ENCODE measurements at regions not wholly inside any gene's neighbourhood (a gene's known extent, or its start where the extent isn't known, plus 50 kb on each side); places are given as distances from the start of the nearest gene placed in this dataset.

DNA sequence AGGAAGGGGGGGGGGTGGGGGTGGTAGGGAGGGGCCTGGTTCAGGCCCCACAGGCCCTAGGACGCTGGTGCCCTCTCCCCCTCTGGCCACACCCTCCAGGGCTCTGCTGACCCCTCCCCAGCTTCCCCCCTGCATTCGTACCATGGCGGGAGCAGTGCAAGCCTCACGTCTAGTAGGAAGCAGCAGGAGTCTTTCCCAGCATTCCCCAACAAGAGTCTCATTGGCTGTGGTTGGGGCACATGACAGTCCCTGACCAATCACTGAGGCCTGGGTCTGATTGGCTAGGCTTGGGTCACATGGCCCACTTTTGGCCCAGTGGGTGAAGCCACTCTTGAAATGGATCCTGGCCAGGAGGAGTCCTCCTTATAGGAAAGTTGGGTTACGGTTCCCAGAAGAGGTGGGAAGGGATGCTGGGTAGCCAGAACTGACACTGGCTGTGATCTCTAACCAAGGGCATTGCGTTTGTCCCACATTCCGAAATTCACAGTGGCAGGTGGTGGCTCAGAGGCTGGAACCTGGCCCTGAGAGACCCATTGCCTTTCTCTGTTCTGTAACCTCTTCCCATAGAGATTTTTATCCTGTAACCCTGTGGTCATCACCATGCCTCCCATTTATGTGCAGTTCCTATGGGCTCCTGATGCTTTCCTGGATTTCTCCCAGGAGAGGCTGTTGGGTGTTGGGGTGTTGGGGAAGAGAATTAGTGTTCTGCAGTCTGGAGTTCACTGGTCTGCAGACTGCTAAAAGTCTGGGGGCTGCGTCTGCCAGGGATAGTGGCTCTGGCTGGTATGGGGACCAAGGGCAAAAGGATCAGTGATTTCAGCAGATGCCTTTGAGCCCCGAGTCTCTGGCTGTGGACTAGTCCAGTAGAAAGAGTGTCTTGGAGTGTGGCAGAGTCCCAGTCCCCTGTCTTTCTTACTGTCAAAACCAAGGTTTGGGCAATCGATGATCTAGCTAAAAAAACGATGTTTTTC, 58.9 kb upstream of the MYEOV start:
- Mint-ChIP-seq H3K9me3 (ENCODE audit: unreplicated experiment) (no peaks in the 10 kb centered on the region), H3K4me1 (ENCODE audit: unreplicated experiment) (no peaks in the 10 kb centered on the region), H3K36me3 (ENCODE audit: unreplicated experiment) (no peaks in the 10 kb centered on the region), H3K27me3 (ENCODE audit: unreplicated experiment) (peaks cover 16% of the 10 kb centered on the region), H3K27ac (ENCODE audit: unreplicated experiment) (no peak overlapping the region), H3K4me3 (ENCODE audit: unreplicated experiment) (no peak overlapping the region)
- DNase-seq (ENCODE audit: extremely low spot score, unreplicated experiment), result peak; percentile 51
- TF ChIP-seq, protein P1, sequence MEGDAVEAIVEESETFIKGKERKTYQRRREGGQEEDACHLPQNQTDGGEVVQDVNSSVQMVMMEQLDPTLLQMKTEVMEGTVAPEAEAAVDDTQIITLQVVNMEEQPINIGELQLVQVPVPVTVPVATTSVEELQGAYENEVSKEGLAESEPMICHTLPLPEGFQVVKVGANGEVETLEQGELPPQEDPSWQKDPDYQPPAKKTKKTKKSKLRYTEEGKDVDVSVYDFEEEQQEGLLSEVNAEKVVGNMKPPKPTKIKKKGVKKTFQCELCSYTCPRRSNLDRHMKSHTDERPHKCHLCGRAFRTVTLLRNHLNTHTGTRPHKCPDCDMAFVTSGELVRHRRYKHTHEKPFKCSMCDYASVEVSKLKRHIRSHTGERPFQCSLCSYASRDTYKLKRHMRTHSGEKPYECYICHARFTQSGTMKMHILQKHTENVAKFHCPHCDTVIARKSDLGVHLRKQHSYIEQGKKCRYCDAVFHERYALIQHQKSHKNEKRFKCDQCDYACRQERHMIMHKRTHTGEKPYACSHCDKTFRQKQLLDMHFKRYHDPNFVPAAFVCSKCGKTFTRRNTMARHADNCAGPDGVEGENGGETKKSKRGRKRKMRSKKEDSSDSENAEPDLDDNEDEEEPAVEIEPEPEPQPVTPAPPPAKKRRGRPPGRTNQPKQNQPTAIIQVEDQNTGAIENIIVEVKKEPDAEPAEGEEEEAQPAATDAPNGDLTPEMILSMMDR (IDR thresholded peaks at IDR 0.05), result no peak

DNA sequence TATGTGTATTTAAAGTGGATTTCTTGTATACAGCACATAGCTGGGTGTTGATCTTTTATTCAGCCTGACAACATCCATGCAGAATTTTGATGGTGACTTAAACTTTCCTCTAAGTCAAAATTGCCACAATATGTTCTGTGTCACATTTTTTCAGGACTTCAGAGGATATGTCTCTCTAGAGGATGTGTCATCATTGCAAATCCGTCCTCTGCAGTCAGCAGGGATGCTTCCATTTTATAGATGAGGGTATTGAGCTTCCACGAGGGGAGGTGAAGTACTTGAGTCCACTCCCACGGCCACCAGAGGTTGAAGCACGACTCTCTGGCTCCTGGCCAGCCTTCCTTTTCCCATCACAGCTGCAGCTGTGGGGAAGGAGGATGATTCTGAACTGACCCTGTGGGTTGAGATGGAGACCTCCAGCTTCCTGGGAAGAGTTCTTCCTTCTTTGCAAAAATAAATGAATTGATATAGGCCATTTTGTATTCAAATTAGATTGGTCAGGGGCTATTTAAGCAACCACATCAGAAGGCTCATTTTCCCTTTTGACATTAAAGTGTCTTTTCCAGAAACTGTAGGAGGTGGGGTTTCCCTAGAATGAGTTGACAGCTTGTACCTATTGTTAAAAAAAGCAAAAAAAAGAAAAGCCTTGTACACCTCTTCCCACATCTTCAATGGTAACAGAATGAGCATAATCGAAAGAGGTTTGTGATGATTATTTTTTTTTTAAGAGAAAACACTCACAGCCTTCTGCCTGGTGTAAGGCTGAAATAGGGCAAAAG, 55.2 kb upstream of the MYEOV start:
- DNase-seq (ENCODE audit: extremely low spot score, unreplicated experiment), result peak; percentile 63
- no peak overlapping the region for H3K4me3 Mint-ChIP-seq (ENCODE audit: unreplicated experiment)
- no peaks in the 10 kb centered on the region for H3K36me3 Mint-ChIP-seq (ENCODE audit: unreplicated experiment)
- H3K4me1 Mint-ChIP-seq (ENCODE audit: unreplicated experiment), result no peaks in the 10 kb centered on the region
- H3K27me3 Mint-ChIP-seq (ENCODE audit: unreplicated experiment), result peaks cover 16% of the 10 kb centered on the region
- TF ChIP-seq, protein P1 (IDR thresholded peaks at IDR 0.05), result no peak
- no peak overlapping the region for H3K27ac Mint-ChIP-seq (ENCODE audit: unreplicated experiment)
- no peaks in the 10 kb centered on the region for H3K9me3 Mint-ChIP-seq (ENCODE audit: unreplicated experiment)

DNA sequence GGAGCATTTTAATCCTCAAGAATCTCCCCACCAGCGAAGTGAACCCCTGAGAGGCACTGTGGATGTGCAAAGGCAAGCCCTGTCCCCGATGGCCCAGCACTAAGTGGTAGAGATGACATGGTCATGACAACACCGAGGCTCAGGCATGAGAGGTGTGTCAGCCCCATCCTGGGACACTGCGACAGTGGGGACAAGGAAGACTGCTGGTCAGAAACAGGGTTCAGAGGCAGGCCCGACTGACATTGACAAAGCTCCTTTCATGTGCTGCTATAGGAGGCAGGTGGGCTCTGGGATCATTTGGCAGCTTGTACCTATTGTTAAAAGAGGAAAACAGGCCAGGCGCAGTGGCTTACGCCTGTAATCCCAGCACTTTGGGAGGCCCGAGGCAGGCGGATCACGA, 54.3 kb upstream of the MYEOV start:
- Mint-ChIP-seq H3K27ac (ENCODE audit: unreplicated experiment) (no peak overlapping the region), H3K4me3 (ENCODE audit: unreplicated experiment) (no peak overlapping the region), H3K36me3 (ENCODE audit: unreplicated experiment) (no peaks in the 10 kb centered on the region), H3K27me3 (ENCODE audit: unreplicated experiment) (peaks cover 16% of the 10 kb centered on the region), H3K9me3 (ENCODE audit: unreplicated experiment) (no peaks in the 10 kb centered on the region), H3K4me1 (ENCODE audit: unreplicated experiment) (no peaks in the 10 kb centered on the region)
- DNase-seq (ENCODE audit: extremely low spot score, unreplicated experiment), result peak; percentile 73
- TF ChIP-seq, protein P1 (IDR thresholded peaks at IDR 0.05), result no peak

DNA sequence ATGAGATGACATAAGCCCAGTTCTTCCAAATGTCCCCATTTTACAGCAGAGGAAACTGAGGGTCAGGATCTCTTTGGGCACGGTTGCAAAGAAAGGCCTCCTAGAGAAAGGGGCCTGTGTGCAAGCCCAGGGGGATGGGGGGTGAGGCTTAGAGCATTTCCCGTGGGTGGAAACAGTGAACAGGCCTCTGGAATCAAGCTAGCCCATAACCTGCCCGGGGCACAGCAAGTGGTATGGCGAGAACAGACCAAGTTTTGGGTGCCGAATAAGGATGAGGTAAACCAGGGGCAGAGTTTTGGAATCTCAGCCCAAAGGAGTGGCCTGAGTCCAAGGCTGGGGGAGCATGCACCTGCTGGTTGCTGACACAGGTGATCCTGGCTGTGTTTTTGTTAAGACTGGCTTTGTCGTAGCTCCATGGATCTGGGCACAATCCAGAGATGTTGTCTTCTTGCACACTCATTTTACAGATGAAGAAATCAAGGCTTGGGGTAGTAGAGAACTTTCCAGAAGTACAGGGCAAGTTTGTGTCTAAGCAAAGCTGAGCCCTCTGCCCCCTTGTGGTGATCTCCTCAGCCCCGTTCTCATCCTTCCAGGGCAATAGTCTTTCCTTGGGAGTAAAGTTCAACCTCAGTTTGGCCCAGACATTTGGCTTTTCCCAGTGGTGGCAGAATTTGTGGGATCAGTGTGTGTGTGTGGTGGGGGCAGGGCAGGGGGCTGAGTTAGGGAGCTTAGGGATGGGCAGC, 53.5 kb upstream of the MYEOV start:
- H3K9me3 Mint-ChIP-seq (ENCODE audit: unreplicated experiment), result no peaks in the 10 kb centered on the region
- peaks cover 17% of the 10 kb centered on the region for H3K27me3 Mint-ChIP-seq (ENCODE audit: unreplicated experiment)
- peak; percentile 70 for DNase-seq (ENCODE audit: extremely low spot score, unreplicated experiment)
- TF ChIP-seq, protein P1 (IDR thresholded peaks at IDR 0.05), result peak; percentile 36
- H3K27ac Mint-ChIP-seq (ENCODE audit: unreplicated experiment), result no peak overlapping the region
- H3K4me1 Mint-ChIP-seq (ENCODE audit: unreplicated experiment), result no peaks in the 10 kb centered on the region
- H3K36me3 Mint-ChIP-seq (ENCODE audit: unreplicated experiment), result no peaks in the 10 kb centered on the region
- no peak overlapping the region for H3K4me3 Mint-ChIP-seq (ENCODE audit: unreplicated experiment)

All from osteocyte (in vitro differentiated cells).